Keratinocyte (primary cell): ENCODE measurements at regions not wholly inside any gene's neighbourhood (a gene's known extent, or its start where the extent isn't known, plus 50 kb on each side); places are given as distances from the start of the nearest gene placed in this dataset.

Source experiments
- CTCF ChIP-seq, 3 experiments: IDR thresholded peaks in 1 of 3; conservative IDR thresholded peaks in 1 of 3; optimal IDR thresholded peaks in 1 of 3; 2 replicates in 2 of 3; 3 replicates in 1 of 3; pipeline versions ENCODE3 to v1.5.1; 2011; ENCODE audit warnings: low read length in 3 of 3, mild to moderate bottlenecking in 3 of 3, moderate library complexity in 2 of 3, control low read depth in 1 of 3, inconsistent platforms in 1 of 3; ENCODE audit not compliant: insufficient read depth in 2 of 3; ENCODE audit errors: extremely low read depth in 1 of 3
- EZH2 ChIP-seq: IDR thresholded peaks from one replicate; pipeline ENCODE4 v1.6.1; 2012; ENCODE audit warnings: inconsistent platforms, mild to moderate bottlenecking, low read length, moderate library complexity

DNA sequence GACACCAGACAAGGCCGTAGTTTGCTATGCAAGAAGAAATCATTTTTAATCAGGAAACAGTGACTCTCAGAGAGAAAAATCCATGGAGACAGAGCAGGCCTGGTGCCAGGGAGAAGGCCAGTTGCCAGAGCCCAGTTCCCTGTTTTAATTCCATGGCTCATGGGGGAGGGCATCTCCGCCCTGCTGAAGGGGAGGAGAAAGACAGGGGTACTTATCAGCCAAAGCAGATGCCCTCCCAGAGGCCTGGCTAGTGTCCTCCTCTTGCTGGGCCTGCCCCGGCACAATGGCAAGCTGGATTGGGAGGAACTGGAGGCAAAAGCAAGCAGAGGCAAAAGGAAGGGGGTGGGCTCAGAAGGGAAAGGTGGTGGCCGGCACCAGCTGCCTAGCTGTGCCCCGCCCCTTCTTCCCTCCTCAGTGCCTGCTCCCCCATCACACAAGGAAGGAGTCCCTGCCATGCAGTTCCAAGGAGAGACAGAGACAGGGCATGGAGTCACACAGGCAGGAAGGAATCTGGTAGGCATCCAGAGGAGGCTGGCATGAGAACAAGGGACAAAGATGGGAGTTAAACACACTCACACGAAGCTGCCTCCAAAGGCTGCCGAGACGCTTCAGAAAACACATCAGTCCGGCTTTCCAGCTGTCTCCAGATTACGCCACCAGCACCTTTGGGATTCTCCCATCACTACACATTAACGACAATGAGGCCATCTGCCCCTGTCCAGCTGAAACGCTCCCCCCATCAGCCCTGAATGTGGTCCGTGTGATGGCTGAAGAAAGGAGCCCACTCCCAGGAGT lies 591.8 kb downstream of the BUD13 start:
- TF ChIP-seq CTCF (optimal IDR thresholded peaks at IDR 0.05 in 1 of 3, IDR thresholded peaks at IDR 0.05 in 1 of 3, conservative IDR thresholded peaks at IDR 0.05 in 1 of 3; ENCODE audit: extremely low read depth in 1 of 3, insufficient read depth in 2 of 3, low read length in 3 of 3) (no peak), EZH2 (no peak)
